ENCODE measurements at regions not wholly inside any gene's neighbourhood (a gene's known extent, or its start where the extent isn't known, plus 50 kb on each side); places are given as distances from the start of the nearest gene placed in this dataset.

GRCh38 chr15:69887553-69887952 is 210.2 kb downstream of the TLE3 start:
- TF ChIP-seq CTCF (IDR thresholded peaks at IDR 0.05) (no peak), POLR2A (IDR thresholded peaks at IDR 0.05) (no peak)

Data from thyroid gland (tissue), 4 donors.